Activated B cell treated with CpG ODN at 0.5 μM for 24 hours (primary cell): ENCODE measurements at regions not wholly inside any gene's neighbourhood (a gene's known extent, or its start where the extent isn't known, plus 50 kb on each side); places are given as distances from the start of the nearest gene placed in this dataset.

Source experiments
- ATAC-seq: fragments of 200-7000 bp; cut with Tn5 transposase; one replicate; pipeline ENCODE4 v1.10.0; 2021; ENCODE audit warnings: low read depth, mild to moderate bottlenecking, moderate library complexity
- CTCF ChIA-PET: fragments of 350-600 bp; sonication (Branson Sonifier 250); formaldehyde crosslinking; loops from one replicate; lab custom pipeline; 2021; ENCODE audit warnings: antibody characterized with exemption; lab: Charles Lee
- POLR2A ChIA-PET: fragments of 350-600 bp; sonication (Branson Sonifier 250); formaldehyde crosslinking; loops from one replicate; lab custom pipeline; 2021; ENCODE audit warnings: antibody characterized with exemption; lab: Charles Lee
- DNase-seq: peaks from one replicate; pipeline ENCODE4 v3.0.0; 2022
- H3K27ac Mint-ChIP-seq: one replicate; pipeline ENCODE4 v1.8.0; 2020; ENCODE audit warnings: mixed read lengths
- H3K27me3 Mint-ChIP-seq: one replicate; pipeline ENCODE4 v1.8.0; 2021; ENCODE audit warnings: mixed read lengths
- H3K36me3 Mint-ChIP-seq: one replicate; pipeline ENCODE4 v1.8.0; 2021; ENCODE audit warnings: low read depth, mixed read lengths
- H3K4me1 Mint-ChIP-seq: one replicate; pipeline ENCODE4 v1.8.0; 2021; ENCODE audit warnings: mixed read lengths
- H3K4me3 Mint-ChIP-seq: one replicate; pipeline ENCODE4 v1.8.0; 2020; ENCODE audit warnings: mild to moderate bottlenecking, mixed read lengths
- H3K9me3 Mint-ChIP-seq: one replicate; pipeline ENCODE4 v1.8.0; 2020; ENCODE audit warnings: mixed read lengths
- intact Hi-C: fragments of 100-400 bp; cut with micrococcal nuclease; formaldehyde crosslinking; loops from one replicate; pipeline ENCODE4 v1.15.1; 2024
- TF ChIP-seq, protein P1 (sequence below): fragments of 200-600 bp; IDR thresholded peaks from one replicate; pipeline ENCODE4 v1.8.0; 2022; ENCODE audit warnings: antibody characterized with exemption, mild to moderate bottlenecking

DNA sequence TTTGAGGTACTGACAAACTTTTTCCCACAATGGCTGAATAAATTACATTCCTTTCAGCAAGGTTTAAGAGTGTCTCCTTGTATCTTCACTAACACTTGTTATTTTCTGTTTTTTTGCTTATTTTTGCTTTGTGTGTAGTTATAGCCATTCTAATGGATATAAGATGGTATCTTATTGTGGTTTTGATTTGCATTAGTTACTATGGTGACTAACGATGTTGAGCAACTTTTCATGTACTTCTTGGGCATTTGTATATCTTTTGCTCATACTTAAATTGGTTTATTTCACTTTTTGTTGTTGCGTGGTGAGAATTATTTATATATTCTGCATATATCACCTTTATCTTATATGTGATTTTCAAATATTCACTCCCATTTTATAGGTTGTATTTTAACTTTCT lies 79.9 kb upstream of the FSIP2 start:
- ChIA-PET POLR2A (no interaction called here), CTCF (no interaction called here)
- intact Hi-C loops: no loop called here
- Mint-ChIP-seq H3K36me3 (no peaks in the 10 kb centered on the region), H3K4me3 (no peak overlapping the region), H3K27ac (no peak overlapping the region), H3K9me3 (peaks cover 1% of the 10 kb centered on the region), H3K27me3 (no peaks in the 10 kb centered on the region), H3K4me1 (no peaks in the 10 kb centered on the region)
- TF ChIP-seq, protein P1, sequence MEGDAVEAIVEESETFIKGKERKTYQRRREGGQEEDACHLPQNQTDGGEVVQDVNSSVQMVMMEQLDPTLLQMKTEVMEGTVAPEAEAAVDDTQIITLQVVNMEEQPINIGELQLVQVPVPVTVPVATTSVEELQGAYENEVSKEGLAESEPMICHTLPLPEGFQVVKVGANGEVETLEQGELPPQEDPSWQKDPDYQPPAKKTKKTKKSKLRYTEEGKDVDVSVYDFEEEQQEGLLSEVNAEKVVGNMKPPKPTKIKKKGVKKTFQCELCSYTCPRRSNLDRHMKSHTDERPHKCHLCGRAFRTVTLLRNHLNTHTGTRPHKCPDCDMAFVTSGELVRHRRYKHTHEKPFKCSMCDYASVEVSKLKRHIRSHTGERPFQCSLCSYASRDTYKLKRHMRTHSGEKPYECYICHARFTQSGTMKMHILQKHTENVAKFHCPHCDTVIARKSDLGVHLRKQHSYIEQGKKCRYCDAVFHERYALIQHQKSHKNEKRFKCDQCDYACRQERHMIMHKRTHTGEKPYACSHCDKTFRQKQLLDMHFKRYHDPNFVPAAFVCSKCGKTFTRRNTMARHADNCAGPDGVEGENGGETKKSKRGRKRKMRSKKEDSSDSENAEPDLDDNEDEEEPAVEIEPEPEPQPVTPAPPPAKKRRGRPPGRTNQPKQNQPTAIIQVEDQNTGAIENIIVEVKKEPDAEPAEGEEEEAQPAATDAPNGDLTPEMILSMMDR: no peak
- no peak for DNase-seq
- ATAC-seq: no peak

DNA sequence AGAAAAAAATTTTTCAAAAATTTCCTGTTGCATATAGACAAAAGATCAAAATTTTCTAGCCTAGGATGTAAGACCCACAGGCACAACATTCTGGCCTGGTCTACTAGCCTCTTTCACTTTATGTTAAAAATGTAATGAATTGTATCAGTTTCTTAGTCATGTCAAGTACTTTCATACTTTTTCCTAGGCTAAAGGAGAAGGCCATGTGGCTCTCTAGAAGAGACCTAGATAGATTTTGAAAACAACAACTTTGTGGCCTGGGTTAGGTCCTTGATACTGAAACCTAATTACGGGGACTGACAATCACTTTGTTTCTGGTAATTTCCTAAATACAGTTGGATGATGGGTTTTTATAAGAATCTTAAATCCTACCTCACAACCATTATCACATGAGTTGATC lies 74.8 kb upstream of the FSIP2 start:
- DNase-seq: no peak
- no peaks in the 10 kb centered on the region for H3K4me1 Mint-ChIP-seq
- H3K27me3 Mint-ChIP-seq: no peaks in the 10 kb centered on the region
- ATAC-seq: no peak
- no peaks in the 10 kb centered on the region for H3K9me3 Mint-ChIP-seq
- TF ChIP-seq, protein P1: no peak
- H3K27ac Mint-ChIP-seq: no peak overlapping the region
- intact Hi-C loops: no loop called here
- H3K36me3 Mint-ChIP-seq: no peaks in the 10 kb centered on the region
- H3K4me3 Mint-ChIP-seq: no peak overlapping the region
- ChIA-PET POLR2A (no interaction called here), CTCF (no interaction called here)

DNA sequence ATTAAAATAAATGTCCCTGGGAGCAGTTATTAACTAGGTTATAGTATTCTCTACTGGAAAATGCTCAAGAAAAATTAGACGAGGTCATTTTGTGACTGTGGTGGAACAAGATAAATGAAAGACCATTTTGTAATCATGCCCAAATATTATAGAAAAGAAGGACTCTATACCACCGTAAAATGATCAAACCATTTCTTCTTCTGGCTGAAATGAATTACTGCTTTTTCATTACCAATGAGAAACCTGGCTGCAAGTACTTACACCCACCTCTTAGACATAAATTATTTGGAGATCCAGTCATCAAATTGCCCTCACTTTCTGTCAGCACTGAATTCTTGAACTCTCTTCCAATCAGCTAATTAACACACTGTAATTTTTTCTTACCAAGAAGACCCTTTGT lies 74.2 kb upstream of the FSIP2 start:
- Mint-ChIP-seq H3K27ac (no peak overlapping the region), H3K27me3 (no peaks in the 10 kb centered on the region), H3K4me1 (no peaks in the 10 kb centered on the region), H3K36me3 (no peaks in the 10 kb centered on the region), H3K9me3 (no peaks in the 10 kb centered on the region), H3K4me3 (no peak overlapping the region)
- POLR2A ChIA-PET: no interaction called here
- CTCF ChIA-PET: no interaction called here
- intact Hi-C loops: no loop called here
- TF ChIP-seq, protein P1: no peak
- no peak for DNase-seq
- ATAC-seq: no peak

DNA sequence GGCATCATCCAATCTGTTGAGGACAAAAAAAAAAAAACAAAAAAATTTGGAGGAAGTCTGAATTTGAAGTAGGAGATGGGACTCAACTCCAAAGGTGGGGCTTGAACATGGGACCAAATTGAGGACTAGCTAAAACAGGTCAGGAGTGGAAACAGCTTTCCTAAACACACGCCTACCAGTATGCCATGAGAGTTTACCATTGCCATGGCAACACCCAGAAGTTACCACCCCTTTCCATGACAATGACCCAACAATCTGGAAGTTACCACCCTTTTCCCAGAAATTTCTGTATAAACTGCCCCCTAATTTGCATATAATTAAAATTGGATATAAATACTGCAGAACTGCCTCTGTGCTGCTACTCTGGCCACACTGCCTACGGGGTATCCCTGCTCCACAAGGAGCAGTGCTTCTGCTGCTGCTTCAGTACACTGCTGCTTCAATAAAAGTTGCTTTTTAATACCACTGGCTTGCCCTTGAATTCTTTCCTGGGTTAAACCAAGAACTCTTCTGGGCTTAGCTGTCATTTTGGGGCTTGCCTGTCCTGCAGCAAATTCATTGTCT lies 73.3 kb upstream of the FSIP2 start:
- no peaks in the 10 kb centered on the region for H3K27me3 Mint-ChIP-seq
- H3K9me3 Mint-ChIP-seq: no peaks in the 10 kb centered on the region
- H3K4me1 Mint-ChIP-seq: no peaks in the 10 kb centered on the region
- H3K27ac Mint-ChIP-seq: no peak overlapping the region
- CTCF ChIA-PET: no interaction called here
- intact Hi-C loops: no loop called here
- H3K36me3 Mint-ChIP-seq: no peaks in the 10 kb centered on the region
- DNase-seq: no peak
- TF ChIP-seq, protein P1: no peak
- no peak overlapping the region for H3K4me3 Mint-ChIP-seq
- POLR2A ChIA-PET: no interaction called here
- no peak for ATAC-seq

DNA sequence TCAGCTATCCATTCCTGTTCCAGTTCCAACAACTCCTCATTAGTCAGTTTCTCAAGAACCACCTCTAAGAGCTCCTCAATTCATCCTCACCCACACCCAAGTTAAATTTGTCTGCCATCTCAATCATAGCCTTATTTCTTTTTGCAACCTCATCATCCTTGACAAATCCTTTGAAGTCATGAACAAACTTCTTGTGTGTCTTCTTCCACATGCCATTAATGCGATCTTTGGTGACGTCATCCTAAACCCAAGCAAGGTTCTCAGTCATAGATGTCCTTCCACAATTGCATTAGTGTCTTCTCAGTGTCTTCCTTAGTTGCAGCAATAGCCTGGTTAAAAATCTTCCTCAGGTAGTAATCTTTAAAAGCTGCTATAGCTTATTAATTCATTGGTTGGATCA lies 71.2 kb upstream of the FSIP2 start:
- TF ChIP-seq, protein P1: no peak
- DNase-seq (no peak), ATAC-seq (no peak)
- Mint-ChIP-seq H3K27ac (no peak overlapping the region), H3K4me1 (no peaks in the 10 kb centered on the region), H3K36me3 (no peaks in the 10 kb centered on the region), H3K27me3 (no peaks in the 10 kb centered on the region), H3K4me3 (no peak overlapping the region), H3K9me3 (no peaks in the 10 kb centered on the region)
- POLR2A ChIA-PET: no interaction called here
- intact Hi-C loops: no loop called here
- CTCF ChIA-PET: no interaction called here
